Thyroid gland (tissue), 4 donors: ENCODE measurements at regions not wholly inside any gene's neighbourhood (a gene's known extent, or its start where the extent isn't known, plus 50 kb on each side); places are given as distances from the start of the nearest gene placed in this dataset.

Experiments used
- DNase-seq, 2 donors: peaks; one replicate each; pipeline ENCODE4 v3.0.0-alpha.2; 2019
- H3K27ac ChIP-seq, 3 donors: fragments of 200-600 bp; sonication (generic); 1 replicate in 2 of 3; 2 replicates in 1 of 3; pipeline ENCODE4 v1.5.1; 2016 to 2019; ENCODE audit warnings: mild to moderate bottlenecking in 1 of 3, moderate library complexity in 1 of 3
- H3K27me3 ChIP-seq: fragments of 200-600 bp; sonication (generic); one replicate; pipeline ENCODE4 v1.5.1; 2019
- H3K36me3 ChIP-seq, 2 donors: fragments of 200-600 bp; sonication (generic); one replicate each; pipeline ENCODE4 v1.5.1; 2016 to 2019
- H3K4me1 ChIP-seq, 2 donors: fragments of 200-600 bp; sonication (generic); one replicate each; pipeline ENCODE4 v1.5.1; 2017 to 2019
- H3K4me3 ChIP-seq, 3 donors: fragments of 200-600 bp; sonication (generic); replicated peaks in 1 of 3; 1 replicate in 2 of 3; 2 replicates in 1 of 3; pipeline ENCODE4 v1.5.1; 2016; ENCODE audit warnings: mild to moderate bottlenecking in 1 of 3
- H3K9me3 ChIP-seq: fragments of 200-600 bp; sonication (generic); one replicate; pipeline ENCODE4 v1.5.1; 2017
- POLR2A ChIP-seq, 2 donors: fragments of 450-650 bp; IDR thresholded peaks; one replicate each; pipeline ENCODE4 v1.6.1; 2017; ENCODE audit warnings: antibody characterized with exemption in 2 of 2, mild to moderate bottlenecking in 2 of 2, moderate library complexity in 1 of 2
- WGBS, 2 donors: methylation state at CpG; one replicate each; pipeline ENCODE4 v1.1.5; 2017; 5-methylcytosine and 5-hydroxymethylcytosine counted together
- intact Hi-C: fragments of 100-400 bp; cut with DNase I; formaldehyde crosslinking; loops from one replicate; pipeline ENCODE4 v1.15.1; 2023
- TF ChIP-seq, protein P1 (sequence below), 6 experiments: fragments of 200-600 bp in 3 of 6; fragments of 450-650 bp in 3 of 6; sonication (generic) in 3 of 6; IDR thresholded peaks; one replicate each; pipeline ENCODE4 v1.5.1; 2016 to 2019; ENCODE audit warnings: antibody characterized with exemption in 6 of 6, mild to moderate bottlenecking in 2 of 6, inconsistent platforms in 1 of 6, moderate library complexity in 1 of 6

DNA sequence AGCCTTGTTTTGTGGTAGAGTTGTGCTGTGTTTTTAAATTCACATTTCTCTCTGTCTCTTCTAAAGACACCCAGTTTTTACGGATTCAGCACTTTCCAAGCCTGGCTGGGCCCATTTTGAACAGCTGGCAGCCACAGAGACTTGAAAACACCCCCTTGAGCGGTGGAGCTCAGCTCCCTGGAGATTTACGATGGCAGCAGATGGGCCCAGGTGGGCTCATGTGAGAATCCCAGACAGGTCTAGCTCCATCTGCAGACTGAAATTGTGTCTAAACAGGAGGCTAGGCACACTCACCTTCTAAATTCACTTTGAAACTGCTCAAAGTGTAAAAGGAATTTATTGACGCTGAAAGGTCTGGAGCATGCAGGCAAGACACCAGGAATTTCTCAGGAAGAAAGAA lies 232.0 kb upstream of the HES1 start:
- DNase-seq = no peak
- Histone ChIP-seq H3K27ac (no peak overlapping the region), H3K9me3 (no peaks in the 10 kb centered on the region), H3K36me3 (no peaks in the 10 kb centered on the region), H3K27me3 (no peaks in the 10 kb centered on the region), H3K4me3 (no peak overlapping the region), H3K4me1 (peaks cover 3 to 10% of the 10 kb centered on the region in 2 donors)
- intact Hi-C loops = no loop called here
- WGBS, 2 donors = 83 to 87% methylated on average over 4 of the region's 4 CpGs
- TF ChIP-seq, protein P1, sequence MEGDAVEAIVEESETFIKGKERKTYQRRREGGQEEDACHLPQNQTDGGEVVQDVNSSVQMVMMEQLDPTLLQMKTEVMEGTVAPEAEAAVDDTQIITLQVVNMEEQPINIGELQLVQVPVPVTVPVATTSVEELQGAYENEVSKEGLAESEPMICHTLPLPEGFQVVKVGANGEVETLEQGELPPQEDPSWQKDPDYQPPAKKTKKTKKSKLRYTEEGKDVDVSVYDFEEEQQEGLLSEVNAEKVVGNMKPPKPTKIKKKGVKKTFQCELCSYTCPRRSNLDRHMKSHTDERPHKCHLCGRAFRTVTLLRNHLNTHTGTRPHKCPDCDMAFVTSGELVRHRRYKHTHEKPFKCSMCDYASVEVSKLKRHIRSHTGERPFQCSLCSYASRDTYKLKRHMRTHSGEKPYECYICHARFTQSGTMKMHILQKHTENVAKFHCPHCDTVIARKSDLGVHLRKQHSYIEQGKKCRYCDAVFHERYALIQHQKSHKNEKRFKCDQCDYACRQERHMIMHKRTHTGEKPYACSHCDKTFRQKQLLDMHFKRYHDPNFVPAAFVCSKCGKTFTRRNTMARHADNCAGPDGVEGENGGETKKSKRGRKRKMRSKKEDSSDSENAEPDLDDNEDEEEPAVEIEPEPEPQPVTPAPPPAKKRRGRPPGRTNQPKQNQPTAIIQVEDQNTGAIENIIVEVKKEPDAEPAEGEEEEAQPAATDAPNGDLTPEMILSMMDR (IDR thresholded peaks at IDR 0.05) = no peak
- no peak for TF ChIP-seq POLR2A (IDR thresholded peaks at IDR 0.05)

DNA sequence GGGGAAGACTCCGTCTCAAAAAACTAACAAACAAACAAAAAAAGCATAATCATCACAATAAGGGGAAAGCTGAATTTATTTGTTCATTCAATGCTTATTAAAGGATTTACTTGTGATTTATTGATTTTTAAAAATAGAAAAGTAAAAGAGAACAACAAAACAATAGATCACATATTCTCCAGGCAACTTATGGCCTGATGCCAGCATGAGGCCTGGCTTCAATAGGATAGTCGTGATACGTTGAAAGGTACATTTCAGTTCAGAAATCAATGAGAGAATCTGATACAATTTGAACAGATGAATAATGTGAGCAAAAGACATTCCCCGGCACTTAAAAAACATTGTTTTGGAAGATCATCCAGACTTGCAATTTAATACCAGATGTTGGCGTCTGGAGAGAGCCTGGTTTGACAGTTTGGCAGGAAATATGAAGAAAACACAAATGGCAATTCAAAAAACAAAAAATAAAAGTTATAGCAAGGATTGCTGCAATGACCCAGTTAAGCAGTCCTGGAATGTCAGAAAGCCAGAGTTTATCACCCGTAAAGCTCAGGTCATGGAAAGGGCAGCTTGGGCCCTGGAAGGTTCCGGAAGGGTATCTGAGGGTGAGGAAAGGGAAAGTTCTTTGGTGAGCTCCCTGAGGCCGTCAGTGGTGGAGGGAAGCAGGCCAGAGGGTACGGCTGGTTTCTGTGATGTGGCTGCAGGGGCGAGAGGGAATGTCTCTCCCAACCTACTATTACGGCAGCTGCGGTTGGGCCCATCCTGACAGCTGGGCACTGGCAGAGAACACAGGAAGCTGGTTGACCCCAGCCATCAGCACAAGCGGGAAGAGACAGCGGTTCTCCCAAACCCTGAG lies 230.2 kb upstream of the HES1 start:
- DNase-seq = no peak
- no peak overlapping the region for H3K4me3 ChIP-seq
- H3K36me3 ChIP-seq = no peaks in the 10 kb centered on the region
- H3K27ac ChIP-seq = no peak overlapping the region
- H3K27me3 ChIP-seq = no peaks in the 10 kb centered on the region
- 83 to 87% methylated on average over 14 of the region's 14 CpGs for WGBS, 2 donors
- peaks cover 7 to 26% of the 10 kb centered on the region in 2 donors for H3K4me1 ChIP-seq
- H3K9me3 ChIP-seq = no peaks in the 10 kb centered on the region
- TF ChIP-seq, protein P1 (IDR thresholded peaks at IDR 0.05) = no peak
- no peak for TF ChIP-seq POLR2A (IDR thresholded peaks at IDR 0.05)
- intact Hi-C loops = no loop called here

DNA sequence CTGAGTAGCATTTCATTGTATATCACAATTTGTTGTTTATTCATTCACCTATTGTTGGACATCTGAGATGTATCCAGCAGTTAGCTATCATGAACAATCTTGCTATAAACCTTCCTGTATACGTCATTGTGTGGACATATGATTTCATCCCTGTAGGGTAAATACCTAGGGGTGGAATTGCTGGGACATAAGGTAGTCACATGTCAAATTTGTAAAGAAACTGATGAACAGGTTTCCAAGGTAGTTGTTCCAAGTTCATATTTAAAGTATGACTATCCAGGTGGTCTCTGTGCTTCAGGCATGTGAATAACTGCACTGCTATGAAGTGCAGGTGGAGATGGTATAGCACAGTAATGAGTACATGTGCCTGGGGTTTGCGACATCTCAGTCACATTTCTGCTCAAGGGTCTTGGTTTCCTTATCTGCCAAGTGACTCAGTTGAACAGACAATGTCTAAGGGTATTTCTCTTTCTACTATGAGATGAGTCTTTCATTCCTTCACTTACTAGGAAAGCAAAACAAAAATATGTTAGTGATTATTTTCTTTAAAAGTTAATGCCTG lies 229.0 kb upstream of the HES1 start:
- WGBS, 2 donors = 94 to 97% methylated on average over 2 of the region's 2 CpGs
- intact Hi-C loops = no loop called here

DNA sequence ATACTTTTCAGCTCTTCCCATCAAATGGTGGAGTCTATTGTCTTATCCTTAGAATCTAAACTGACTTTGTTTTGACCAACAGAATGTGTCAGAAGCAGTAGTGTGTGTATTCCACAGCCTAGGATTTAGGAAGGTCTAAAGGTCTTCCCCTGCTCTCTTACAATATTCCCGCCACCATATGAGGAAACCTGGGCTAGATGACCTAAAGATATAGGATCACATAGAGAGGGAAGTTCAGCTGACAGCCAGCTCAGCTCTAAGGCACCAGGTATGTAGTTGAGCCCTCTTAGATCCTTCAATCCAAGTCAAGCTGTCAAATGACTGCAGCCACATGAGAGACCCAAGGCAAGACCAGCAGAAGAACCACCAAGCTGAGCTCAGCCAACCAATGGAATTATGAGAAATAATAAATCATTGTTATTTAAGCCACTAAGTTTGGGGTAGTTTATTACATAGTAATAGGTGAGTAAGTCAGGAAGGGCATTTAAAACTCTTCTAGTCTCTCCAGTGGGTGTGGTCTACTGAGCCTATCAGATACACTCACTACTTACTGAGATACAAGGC lies 227.7 kb upstream of the HES1 start:
- Histone ChIP-seq H3K36me3 (no peaks in the 10 kb centered on the region), H3K27ac (no peak overlapping the region), H3K9me3 (no peaks in the 10 kb centered on the region), H3K4me1 (peaks cover 10 to 24% of the 10 kb centered on the region in 2 donors), H3K27me3 (no peaks in the 10 kb centered on the region), H3K4me3 (no peak overlapping the region)
- DNase-seq = no peak
- 100% methylated on average over 1 of the region's 1 CpG for WGBS, 2 donors
- TF ChIP-seq, protein P1 (IDR thresholded peaks at IDR 0.05) = no peak
- no peak for TF ChIP-seq POLR2A (IDR thresholded peaks at IDR 0.05)
- intact Hi-C loops = no loop called here

More for the DNA sequence above, 229.0 kb upstream of the HES1 start:
- no peak for DNase-seq
- Histone ChIP-seq H3K27me3 (no peaks in the 10 kb centered on the region), H3K4me1 (peaks cover 13 to 34% of the 10 kb centered on the region in 2 donors), H3K4me3 (no peak overlapping the region), H3K36me3 (no peaks in the 10 kb centered on the region), H3K9me3 (no peaks in the 10 kb centered on the region), H3K27ac (no peak overlapping the region)
- TF ChIP-seq, protein P1 (IDR thresholded peaks at IDR 0.05) = no peak
- no peak for TF ChIP-seq POLR2A (IDR thresholded peaks at IDR 0.05)

DNA sequence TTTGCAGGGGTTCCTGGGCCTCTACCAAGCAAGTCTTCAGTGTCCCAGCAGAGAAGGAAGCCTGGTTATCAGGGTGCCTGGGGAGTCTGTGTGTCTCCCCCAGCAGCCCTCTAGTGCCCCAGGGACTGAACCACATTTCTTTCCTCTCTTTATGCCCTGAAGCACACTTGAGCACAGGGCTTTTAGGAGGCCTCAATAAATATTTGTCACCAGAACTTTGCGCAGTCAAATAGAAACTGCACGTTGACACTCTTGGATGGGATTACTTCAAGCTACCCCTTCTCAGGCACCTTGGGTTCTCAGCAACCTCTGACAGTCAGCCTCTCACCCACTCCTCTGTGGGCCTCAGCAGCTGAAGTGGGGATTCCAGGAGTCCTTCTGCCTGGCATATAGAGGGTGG lies 226.6 kb upstream of the HES1 start:
- TF ChIP-seq, protein P1 (IDR thresholded peaks at IDR 0.05) = no peak
- no peak for DNase-seq
- 56 to 62% methylated on average over 2 of the region's 2 CpGs for WGBS, 2 donors
- intact Hi-C loops = no loop called here
- H3K4me1 ChIP-seq = peaks cover 10 to 24% of the 10 kb centered on the region in 2 donors
- no peak overlapping the region for H3K4me3 ChIP-seq
- no peak overlapping the region for H3K27ac ChIP-seq
- no peaks in the 10 kb centered on the region for H3K9me3 ChIP-seq
- no peaks in the 10 kb centered on the region for H3K36me3 ChIP-seq
- no peaks in the 10 kb centered on the region for H3K27me3 ChIP-seq
